GM12874 (cell line): ENCODE measurements at regions not wholly inside any gene's neighbourhood (a gene's known extent, or its start where the extent isn't known, plus 50 kb on each side); places are given as distances from the start of the nearest gene placed in this dataset.

Source experiments
- TF ChIP-seq, protein P1 (sequence below): IDR thresholded peaks from 2 replicates; pipeline ENCODE4 v1.5.1; 2011; ENCODE audit warnings: low read depth, mild to moderate bottlenecking, control low read depth, low read length, moderate library complexity; ENCODE audit not compliant: insufficient read depth

DNA sequence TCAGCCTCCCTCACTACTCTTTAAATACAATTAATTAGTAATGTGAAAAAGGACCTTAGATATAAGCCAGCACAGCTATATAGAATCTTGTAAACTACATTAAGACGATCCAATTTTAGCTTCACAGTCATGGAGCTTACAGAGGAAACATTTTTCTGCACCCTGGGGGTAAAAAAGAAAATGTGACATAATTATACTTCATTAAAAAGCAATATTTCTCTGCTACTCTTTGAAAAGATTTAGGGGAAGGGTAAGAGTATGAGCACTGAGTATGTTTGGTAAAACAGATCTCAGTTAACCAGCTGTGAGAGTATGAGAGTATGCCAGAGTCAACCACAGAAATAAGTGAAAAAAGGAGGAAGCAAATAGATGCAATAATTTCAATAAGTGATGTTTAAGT lies 1415.9 kb downstream of the PLA2G4A start:
- TF ChIP-seq, protein P1, sequence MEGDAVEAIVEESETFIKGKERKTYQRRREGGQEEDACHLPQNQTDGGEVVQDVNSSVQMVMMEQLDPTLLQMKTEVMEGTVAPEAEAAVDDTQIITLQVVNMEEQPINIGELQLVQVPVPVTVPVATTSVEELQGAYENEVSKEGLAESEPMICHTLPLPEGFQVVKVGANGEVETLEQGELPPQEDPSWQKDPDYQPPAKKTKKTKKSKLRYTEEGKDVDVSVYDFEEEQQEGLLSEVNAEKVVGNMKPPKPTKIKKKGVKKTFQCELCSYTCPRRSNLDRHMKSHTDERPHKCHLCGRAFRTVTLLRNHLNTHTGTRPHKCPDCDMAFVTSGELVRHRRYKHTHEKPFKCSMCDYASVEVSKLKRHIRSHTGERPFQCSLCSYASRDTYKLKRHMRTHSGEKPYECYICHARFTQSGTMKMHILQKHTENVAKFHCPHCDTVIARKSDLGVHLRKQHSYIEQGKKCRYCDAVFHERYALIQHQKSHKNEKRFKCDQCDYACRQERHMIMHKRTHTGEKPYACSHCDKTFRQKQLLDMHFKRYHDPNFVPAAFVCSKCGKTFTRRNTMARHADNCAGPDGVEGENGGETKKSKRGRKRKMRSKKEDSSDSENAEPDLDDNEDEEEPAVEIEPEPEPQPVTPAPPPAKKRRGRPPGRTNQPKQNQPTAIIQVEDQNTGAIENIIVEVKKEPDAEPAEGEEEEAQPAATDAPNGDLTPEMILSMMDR: no peak

DNA sequence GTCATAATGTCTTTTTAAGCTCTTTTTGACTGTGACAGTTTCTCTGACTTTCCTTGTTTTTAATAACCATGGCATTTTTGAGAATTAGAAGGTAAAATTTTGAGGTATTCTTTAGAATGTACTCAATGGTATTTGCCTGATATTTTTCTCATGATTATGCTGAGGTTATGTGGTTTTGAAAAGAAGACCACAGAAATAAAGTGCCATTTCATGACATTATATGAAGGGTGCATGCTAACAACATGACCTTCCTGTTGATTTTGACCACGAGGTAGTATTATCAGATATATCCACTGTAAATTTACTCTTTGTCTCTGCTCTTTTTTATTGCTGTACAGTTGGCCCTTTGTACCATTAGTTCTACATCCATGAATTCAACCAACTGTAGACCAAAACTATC lies 1418.5 kb downstream of the PLA2G4A start:
- TF ChIP-seq, protein P1: no peak

DNA sequence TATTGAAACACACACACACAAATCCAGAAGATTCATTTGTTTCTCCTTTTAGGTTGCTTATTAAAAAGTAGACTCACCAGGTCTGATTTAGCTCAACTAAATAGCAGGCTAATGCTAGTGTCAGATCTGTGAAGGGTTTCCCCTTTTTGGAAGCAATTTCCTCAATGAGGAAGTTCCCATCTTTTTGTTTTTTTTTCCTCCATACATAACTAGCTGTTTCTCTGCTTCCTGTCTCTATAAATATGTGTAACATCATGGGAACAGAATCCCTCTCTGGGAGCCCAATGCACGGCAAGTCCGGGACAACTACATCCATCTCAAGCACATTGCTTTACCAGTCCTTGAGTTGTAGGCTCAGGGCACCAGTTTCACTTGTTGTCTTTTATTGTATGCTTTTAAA lies 1421.1 kb downstream of the PLA2G4A start:
- TF ChIP-seq, protein P1: no peak

DNA sequence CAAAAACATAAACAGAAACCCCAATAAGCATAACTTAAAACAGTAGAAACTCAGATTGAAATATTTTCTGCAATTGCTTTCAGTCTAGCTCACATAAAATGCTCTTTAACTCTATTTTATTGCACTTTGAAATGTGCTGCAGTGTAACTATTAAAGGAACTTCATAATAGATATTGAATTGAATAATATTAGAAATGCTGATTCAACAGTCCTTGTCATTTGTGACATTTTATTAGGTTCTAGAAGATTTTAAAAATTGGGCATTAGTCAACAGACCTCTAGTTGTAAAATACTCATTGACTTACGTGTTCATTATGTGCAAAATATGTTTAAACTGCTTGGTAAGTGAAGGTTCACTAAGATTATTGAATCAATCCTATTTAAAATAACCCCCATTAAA lies 1422.3 kb downstream of the PLA2G4A start:
- TF ChIP-seq, protein P1: no peak

DNA sequence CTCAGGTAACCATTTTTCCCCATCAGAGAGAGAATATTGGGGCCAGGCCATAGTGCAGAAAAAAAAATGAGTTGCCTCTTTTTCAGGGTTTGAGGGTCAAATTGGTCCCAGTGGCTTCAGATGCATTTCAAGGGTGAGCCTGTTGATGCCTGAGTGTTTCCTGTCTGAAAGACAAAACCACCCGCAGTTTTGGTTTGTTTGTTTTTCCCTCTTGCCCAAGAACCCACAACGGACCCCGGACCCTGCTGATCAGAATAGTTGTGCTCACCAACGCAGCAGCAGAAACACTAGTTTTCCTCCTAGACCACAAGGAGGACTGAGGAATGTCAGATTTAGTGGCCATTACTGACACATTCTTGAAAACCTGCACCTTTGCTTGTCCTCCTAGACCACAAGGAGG lies 1433.1 kb downstream of the PLA2G4A start:
- TF ChIP-seq, protein P1: no peak

DNA sequence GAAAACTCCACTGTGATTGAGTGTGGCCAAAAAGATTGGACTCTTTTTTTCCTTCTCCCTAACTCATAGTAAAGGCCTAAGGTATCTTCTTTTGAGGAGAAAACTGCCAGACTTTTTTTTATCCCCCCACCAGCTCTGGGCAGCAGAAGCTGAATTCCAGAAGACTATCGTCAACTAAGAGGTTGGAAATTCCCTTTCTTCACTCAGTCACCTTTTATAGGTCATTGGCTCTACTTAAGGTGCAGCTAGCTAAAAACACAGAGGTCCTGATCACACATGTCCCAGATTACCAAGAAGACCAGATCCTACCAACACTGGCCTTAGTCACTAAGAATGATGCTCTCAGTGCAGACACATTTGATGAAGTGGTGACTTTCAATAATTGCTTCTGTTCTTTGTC lies 1441.2 kb downstream of the PLA2G4A start:
- TF ChIP-seq, protein P1: no peak

DNA sequence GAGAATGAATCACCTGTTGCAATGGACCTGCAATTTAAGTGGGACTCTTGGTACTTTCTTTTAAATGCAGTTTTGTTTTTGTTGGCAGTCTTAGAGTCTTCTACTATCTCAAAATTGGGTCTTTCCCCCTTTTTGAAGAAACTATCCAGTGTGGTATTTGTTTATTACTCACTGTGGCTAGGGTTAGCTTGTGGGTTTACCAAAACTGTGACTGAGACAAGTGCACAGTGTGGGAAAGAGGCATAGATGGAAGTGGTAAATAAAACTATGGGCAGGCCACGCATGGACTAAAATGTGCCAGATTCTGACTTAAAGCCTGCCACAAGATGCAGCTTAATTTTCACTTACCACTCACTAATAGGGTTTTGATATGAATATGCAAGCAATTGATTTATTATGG lies 1441.7 kb downstream of the PLA2G4A start:
- TF ChIP-seq, protein P1: no peak

DNA sequence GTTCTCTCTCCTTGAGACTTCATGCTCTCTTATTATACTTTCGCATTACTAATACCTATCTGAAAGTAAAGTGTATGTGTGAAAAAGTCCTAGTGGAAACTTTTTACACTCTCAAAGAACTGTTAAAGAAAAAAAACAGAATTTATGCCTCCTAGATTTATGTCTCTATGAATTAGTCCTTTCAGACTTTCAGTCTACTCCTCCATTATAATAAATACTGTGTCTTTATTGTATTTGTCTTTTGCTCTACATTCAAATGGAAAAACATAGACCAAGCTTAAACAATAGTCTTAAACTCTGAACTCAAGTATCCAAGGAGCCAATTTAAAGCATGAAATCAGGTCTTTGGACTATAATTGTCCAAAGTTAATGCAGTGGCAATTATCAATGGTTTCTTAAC lies 1449.0 kb downstream of the PLA2G4A start:
- TF ChIP-seq, protein P1: no peak
